Fibroblast of peridontal ligament (primary cell): ENCODE measurements at regions not wholly inside any gene's neighbourhood (a gene's known extent, or its start where the extent isn't known, plus 50 kb on each side); places are given as distances from the start of the nearest gene placed in this dataset.

Experiments used
- DNase-seq: peaks from one replicate; pipeline ENCODE4 v3.0.0-alpha.2; 2010; ENCODE audit errors: extremely low read depth

DNA sequence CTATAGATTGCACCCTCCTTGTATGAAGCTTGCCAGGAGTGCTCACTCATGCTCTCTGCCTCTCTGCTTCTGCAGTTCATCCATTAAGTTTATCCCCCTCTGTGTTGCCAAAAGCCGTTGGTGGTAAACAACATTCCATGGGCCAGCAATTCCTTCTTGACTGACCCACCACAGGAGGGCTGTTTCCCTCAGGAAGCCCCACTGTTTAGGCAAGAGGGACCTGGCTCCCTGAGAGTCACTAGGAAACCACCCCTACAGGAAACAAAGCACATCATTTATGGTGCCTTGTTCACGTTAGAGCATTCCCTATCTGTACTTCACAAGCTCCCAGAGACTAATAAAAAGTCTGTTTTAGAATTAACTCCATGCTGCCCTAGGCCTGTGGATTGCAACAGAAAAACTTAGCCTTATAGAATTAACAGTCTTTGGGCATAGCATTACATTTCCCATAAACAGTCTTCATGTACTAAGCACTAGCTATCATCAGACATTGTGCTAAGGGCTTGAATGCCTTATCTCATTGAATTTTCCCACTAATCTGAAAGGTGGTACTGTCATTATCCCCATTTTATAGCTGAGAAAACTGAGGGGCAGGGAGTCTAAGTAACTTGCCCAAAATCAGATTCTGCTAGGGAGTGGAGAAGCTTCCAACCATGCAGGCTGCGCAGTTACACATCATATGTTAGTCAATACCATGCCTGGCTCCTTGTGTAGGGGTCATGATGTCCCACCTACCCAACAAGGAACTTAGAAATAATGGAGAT, 149.9 kb downstream of the SHQ1 start:
- no peak for DNase-seq

DNA sequence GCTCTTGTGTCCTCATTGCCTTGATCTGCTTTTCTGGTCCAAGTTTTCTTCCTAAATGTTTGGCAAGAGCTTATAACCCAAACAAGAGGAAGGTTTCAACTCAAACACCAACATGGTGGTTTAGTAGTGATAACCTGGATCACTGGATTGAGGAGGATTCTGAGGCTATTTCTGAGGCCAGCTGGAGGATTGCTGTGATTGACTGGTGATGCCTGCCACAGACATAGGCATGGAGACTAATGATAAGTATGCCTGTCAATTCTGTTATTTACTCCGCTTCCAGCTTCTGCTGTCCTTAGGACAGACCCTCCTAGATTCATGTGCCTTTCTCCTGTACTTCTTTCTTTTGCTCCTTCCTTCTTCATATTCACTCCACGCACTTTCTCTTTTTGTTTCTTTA, 150.5 kb downstream of the SHQ1 start:
- no peak for DNase-seq

DNA sequence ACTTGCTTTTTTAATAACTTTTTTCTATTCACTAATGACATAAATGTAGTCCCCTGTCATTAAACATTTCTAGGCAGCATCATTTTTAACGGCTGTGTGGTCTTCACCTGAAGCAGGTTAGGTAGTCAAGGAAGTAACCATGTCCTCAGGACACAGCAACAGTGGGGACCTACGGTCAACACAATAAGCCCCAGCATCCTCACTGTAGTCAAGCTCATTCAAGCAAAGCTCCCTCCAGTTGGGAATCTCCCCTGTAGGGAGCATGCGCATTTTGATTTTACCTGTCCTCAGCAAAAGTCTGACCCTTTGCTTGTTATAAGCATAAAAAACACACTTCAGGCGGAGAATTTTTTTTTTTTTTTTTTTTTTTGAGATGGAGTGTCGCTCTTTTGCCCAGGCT, 151.4 kb downstream of the SHQ1 start:
- DNase-seq = no peak

DNA sequence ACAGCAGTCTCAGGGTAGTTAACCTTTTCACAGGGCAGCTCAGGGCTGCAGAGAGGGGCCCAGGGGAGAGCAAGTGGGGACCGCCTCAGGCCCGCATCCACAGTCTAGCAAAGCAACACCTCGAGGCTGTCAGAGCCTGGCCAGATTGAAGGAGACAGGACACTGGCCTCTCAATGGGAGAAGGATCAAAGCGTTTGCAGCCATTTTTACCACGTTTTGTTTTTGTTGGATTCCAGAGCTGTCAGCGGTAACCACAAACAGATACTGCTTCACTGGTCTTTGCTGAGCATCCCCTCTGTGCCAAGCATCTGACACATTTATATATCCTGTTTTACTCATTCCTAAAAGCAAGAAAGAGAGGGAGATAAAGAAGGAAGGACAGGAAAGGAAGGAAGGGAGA, 153.8 kb downstream of the SHQ1 start:
- no peak for DNase-seq

DNA sequence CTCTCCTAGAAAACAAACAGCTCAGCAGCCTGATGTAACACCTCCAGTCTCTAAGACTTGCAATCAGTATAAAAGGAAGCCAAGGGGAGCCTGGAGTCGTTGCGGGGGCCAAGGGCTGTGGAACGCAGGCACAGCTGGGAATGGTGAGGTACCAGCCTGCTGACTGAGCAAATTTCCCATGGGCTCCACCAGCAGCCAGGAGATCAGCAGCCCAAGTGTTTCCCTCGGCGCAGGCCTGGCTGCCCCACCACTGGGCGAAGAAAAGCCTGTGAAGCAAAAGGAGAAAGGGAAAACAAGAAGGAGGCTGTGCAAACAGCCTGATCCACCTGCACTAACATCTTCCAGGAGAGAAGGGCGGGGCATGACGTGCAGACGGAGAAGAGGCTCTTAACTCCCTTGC, 155.3 kb downstream of the SHQ1 start:
- no peak for DNase-seq

DNA sequence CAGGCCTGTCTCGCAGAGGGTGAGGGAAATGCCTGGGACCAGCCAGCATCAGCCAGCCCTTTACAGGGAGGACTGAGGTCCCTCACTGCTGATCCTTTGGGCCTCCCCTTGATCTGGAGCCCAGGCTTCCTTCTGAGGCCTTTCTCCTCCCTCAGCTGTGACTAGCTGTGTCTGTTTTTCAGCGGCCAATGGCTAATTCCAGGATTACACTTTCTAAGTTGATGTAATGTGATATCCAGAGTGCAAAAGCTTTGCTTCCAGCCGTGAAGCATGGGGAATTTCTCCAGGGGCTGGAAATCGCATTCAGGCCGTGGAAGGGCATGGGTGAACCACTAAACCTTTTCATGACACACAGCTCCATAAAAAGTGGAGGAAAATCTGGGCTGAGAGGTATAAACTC, 157.6 kb downstream of the SHQ1 start:
- peak; percentile 45 for DNase-seq

DNA sequence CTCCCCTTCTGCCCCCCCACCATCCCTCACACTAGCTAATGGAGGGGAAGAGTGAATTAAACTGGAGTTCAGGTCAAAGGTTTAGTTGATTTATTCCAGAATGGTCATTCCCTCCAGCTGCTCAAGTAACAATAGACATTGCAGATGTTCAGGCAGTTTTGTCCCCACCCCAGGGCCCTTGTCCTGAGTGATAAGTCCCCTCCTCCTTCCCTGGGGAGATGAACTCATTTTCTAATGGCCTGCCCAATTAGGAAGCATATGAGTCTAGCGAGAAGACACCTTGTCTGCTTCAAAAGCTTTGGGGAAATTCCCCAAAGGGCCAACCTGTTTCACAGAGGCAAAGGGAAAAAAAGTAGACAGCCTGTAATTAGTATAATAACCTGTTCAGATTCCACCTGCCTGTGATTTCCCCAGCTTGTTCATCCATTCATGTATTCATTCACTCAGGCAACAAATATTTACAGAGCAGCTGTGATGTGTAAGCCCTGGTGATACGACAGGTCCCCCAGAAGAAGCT, 165.3 kb downstream of the SHQ1 start:
- no peak for DNase-seq

DNA sequence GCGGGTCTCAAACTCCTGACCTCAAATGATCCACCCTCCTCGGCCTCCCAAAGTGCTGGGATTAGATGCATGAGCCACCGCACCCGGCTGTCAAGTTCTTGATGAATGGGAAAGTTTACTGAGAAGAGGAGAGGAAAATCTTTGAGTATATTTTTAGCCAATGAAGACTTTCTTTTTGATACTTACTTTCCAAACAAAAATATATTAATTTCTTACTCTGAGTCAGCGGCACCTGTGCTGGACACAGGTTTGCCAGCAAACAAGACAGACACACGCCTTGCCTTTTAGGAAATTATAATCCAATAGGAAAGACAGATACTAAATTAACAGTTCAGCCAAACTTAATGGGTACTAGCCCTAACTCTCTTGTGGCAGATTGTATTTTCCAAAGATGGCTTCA, 166.6 kb downstream of the SHQ1 start:
- no peak for DNase-seq

DNA sequence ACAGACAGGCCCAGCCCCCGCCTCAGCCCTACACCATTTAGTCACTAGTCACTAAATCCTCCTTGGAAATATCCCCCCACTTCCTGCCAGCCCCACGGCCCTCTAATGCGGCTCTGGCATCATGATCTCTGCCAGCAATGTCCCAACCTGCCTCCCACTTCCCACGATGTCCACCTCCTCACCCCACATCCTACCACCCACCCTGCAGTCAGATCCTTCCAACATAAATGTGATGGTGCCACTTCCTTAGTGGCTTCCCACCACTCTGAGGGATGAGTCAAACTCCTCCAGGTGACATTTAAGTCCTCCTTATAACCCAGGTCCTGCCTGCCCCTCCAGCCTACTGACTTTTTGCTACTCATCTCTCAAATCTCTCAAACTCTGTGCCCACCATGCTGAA, 167.5 kb downstream of the SHQ1 start:
- no peak for DNase-seq

DNA sequence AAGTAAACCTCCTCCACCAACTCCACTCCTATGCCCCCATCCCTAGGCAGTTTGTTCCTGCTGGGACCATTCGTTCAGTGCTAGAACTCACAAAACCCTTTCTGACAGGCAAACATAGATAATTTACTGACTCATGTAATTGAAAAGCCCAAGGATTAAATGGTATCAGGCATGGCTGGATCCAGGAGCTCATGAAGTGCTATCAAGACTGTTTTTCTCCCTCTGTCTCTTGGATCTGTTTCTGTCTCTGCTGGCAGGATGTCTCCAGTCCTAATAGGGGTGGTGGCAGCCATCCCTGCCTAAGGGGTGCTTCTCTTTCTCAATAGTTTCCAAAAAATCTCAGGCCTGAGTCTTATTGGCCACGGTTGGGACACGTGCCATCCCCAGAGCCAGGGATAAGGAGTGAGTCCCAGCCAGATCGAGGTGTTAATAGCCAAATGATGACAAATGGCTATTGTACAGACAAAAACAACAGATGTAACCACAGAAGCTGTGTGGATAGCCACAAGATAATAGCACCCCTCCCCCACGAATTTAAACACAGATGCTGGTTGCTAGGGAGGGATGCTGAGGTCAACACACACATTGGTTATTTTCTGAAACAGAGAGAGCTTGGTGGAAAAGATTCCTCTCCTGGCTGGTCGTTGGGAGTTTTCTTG, 168.6 kb downstream of the SHQ1 start:
- DNase-seq = peak; percentile 9

DNA sequence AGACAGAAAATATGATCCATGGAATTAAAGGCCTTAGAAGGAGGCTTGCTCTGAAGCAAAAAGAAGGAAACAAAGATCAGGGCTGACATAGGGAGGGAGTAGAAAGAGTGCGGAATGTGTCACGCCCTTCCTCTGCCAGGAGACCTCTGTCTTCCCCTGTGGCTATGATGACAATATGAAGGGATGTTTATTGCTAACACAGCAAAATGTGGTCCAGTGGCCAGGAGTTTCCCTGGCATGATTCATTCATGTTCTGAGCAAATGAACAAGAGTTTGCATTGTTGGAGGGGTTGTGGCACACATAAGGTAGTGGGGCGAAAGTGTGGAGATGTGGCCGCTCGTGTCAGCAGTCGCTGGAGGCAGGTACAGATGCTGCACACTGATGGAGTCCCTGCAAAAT, 169.4 kb downstream of the SHQ1 start:
- no peak for DNase-seq

DNA sequence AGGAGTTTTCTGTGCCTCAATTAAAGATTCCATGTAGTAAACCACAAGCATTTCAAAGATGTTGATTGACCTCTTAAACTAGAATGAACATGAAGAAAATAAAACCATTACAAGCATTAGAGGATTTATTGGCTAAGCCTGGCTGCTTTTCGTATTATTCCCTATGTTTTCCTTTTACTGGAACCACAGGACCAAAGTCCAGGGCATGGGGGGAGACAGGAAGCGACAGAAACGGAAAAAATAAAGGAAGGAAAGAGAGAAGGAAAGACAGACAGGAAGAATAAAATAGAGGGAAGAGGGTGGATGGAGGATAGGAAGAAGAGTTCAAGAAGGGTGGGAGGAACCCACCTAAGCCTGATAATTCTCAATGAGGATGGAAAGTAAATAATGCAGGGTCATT, 169.9 kb downstream of the SHQ1 start:
- no peak for DNase-seq

DNA sequence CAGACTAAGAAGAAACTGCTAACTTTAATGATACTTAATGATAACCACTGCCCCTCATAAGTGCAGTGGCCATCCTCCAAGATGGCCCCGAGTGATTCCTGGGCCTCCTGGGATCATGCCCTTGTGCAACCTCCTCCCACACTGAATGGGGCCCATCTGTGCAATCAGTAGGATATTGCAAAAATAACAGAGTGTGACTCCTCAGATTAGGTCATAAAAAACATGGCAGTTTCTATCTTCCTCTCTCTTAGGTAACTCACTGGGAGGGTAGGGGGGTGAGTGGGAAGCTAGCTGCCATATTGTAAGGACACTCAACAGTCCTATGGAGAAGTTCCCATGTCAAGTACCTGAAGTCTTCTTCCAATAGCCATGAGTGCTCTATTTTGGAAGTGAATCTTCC, 173.0 kb downstream of the SHQ1 start:
- DNase-seq = no peak

DNA sequence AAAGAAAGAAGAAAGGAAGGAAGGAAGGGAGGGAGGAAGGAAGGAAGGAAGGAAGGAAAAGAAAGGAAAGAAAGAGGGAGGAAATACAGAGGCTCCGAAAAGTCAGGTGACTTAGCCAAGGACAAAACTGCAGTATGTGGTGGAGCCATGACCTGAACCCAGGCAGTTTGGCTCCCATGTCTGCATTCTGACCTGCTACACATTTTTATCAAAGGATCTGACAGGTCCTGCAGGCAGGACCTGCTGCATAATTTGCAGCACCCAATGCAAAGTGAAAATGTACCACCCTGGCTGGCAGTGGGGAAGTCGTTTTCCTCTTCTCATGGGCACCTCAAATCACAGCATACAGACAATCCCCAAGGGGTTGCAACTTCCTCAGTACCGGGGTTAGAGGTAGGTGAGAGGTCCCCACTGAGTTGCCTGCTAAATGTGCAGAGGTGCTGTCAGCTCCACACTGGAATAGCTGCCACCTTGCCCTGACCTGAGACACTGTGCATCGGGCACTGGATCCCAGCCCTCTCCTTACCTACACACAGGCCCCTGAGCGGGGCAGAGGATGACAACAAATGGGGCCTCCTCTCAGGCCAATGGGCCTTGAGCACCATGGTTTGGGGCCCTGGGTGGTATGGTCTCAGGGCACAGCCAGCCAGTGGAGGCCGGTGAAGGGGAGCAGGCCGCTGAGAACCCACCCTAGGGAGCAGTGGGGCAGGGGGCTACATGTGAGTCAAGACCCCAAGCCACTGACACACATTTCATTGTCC, 175.1 kb downstream of the SHQ1 start:
- no peak for DNase-seq

DNA sequence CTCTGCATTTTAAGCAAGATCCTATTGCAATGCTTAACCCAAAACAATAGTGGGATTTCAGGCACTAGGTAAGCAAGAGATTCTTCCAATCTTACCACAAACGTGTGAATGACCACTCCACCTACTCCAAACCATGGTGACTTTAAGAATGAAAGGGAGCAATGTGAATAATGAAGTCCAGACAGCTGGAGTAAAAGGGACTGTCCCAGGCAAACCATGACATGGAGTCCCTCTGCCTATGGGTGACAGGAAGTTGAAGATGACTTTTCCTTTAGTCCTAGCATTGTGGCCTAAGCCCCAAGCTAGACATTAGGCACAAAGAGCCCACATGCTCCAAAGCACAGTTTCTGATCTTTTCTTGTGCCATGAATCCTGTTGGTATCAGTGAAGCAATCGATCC, 179.0 kb downstream of the SHQ1 start:
- DNase-seq = no peak

DNA sequence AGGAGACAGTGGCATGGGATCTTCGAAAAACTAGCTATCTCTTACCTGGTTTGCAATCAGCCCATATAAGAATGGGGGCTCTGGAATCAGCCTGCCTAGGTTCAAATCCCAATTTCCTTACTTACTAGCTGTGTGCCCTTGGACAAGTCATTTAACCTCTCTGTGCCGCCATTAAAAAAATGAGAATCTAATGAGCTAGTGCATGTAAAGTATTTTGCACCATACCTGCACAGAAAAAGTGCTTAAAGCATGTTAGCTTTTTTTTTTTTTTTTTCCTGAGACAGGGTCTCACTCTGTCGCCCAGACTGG, 181.8 kb downstream of the SHQ1 start:
- no peak for DNase-seq

DNA sequence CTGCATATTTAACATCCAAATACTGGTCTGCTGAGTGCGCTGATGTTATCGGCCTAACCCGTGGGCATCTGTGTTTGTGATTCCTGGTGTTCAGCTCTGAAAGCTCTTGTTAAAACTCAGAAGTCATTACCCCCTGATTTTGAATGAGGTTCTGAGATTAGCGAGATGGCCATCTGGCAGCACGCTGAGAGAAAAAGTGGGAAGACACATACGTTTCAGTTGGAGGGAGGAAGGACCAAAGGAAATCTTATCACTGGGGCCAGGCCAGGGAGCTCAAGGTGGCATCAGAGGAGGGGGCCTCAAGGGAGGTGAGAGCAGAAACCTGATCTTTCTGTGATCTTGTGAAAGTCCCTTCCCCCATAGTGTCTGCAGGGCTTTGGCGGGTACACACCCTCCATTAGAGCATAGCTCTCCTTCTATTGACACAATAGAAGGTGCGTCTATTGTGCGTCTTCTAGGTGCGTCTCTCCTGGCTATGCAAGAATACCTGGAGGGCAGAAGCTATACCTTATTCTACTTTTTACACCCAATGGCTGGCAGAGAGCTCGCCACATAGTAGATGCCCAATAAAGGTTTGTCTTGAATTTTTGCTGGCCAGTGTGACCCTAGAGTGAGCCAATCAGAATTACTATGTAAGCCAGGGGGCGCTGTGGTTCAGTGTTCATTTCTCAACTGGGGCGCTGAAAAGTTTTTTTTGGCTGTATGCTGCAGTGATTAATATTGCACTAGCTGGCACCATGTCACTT, 182.4 kb downstream of the SHQ1 start:
- no peak for DNase-seq

DNA sequence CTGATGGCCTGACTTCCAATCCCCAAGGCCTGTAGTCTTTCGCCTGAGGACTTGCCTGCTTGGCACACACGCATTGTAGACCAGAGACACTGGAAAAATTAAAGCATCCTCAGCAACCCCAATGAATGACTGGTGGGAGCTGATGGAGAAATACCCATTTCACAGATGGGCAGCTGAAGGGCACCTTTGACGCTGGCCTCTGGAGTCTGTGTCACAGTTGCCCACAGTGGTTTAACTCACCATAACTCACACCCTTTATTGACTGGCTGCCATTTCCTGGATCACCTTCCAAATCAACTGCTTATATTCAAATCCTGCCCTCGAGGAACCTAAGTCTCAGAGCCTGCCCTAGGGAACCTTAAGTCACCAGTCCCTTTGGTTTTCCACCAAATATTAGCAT, 183.1 kb downstream of the SHQ1 start:
- DNase-seq = no peak

DNA sequence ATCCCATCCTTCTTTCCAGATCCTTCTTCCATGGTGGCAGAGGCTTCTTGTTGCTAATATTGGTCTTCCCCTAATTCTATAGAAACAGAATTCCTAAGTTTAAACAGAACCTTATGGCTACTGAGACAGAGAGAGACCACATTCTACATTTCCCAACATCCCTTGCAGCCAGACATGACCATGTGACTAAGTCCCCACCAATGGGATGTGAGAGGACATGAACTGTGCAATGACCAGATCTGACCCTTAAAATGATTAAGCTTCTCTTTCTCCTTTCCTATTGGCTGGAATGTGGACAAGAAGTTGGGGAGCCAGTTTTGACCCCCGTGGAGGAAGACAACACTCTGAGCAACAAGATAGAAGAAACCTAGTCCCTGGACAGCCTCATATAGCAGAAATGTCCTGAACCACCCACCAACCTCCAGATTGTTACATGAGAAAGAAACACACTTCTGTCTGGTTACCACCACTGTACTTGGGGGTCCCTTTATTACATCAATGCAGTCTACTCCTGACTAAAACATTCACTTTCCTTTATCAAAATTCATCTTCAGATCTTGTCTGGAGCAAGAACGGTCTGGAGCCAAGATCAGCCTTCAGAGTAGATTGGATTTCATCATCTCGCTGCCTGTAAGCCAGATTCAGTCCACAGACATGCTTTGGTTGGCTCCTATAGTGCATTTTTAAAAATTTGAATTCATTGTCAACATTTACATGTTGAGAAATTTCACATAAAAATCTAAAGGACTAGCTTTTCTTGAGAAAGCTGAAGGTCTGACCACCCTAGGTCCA, 183.9 kb downstream of the SHQ1 start:
- peak; percentile 75 for DNase-seq

DNA sequence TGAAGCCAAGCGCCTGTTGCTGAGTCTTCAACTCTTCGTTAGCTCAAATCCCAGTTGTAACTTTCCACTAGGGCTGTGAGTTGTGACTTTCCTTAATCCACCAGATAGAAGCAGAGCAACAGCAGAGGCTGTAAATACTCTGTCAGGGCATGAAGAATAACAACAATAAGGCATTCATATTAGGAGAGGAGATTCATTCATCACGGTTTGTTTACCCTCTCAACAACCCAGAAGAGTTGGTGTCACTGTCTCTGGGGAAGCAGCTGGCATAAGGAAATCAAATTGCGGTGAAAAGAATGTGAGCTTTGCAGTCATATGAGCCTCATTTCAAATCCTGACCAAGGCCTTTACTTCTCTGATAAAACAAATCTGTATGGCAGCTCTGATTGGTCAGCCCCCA, 184.8 kb downstream of the SHQ1 start:
- peak; percentile 67 for DNase-seq

DNA sequence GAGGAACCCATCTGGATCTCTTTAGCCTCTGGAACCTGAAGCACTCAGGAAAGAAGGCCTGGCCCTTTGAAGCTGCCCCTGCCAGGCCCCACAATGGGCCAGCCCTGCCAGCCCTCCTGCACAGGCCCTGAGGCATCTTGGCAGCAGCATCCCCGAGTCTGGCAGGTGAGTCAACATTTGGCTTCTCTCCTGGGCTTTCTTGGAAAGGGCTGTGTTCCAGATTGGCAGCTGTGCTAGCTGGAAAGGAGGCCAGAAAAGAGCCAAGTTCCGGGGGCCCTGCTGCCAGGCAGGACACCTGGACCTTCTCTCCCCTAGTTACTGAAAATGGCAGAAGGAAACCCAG, 187.2 kb downstream of the SHQ1 start:
- peak; percentile 85 for DNase-seq
